Progenitor cell of endocrine pancreas (in vitro differentiated cells): ENCODE measurements at regions not wholly inside any gene's neighbourhood (a gene's known extent, or its start where the extent isn't known, plus 50 kb on each side); places are given as distances from the start of the nearest gene placed in this dataset.
"Not testable (repeated sequence)": the region's sequence is repeated elsewhere in the genome, so short reads cannot be mapped to it uniquely, and the experiment has no call there.

Source experiments
- DNase-seq: peaks from one replicate; pipeline ENCODE4 v3.0.0; 2021; ENCODE audit warnings: low spot score; ENCODE audit not compliant: unreplicated experiment
- H3K27ac Mint-ChIP-seq: 2 replicates; pipeline ENCODE4 v1.8.0; 2021; ENCODE audit warnings: mild to moderate bottlenecking, moderate library complexity, mixed read lengths
- H3K27me3 Mint-ChIP-seq: 2 replicates; pipeline ENCODE4 v1.8.0; 2021; ENCODE audit warnings: mixed read lengths
- H3K36me3 Mint-ChIP-seq: 2 replicates; pipeline ENCODE4 v1.8.0; 2022; ENCODE audit warnings: mixed read lengths; ENCODE audit not compliant: insufficient read depth
- H3K4me1 Mint-ChIP-seq: 2 replicates; pipeline ENCODE4 v1.8.0; 2021; ENCODE audit warnings: low read depth, mixed read lengths
- H3K4me3 Mint-ChIP-seq: 2 replicates; pipeline ENCODE4 v1.8.0; 2021; ENCODE audit warnings: low read depth, mild to moderate bottlenecking, moderate library complexity, mixed read lengths
- H3K9me3 Mint-ChIP-seq: 2 replicates; pipeline ENCODE4 v1.8.0; 2021; ENCODE audit warnings: low read depth, mixed read lengths
- CTCF ChIP-seq: fragments of 200-600 bp; sonication (generic); IDR thresholded peaks from one replicate; pipeline ENCODE4 v1.5.0; 2021; ENCODE audit warnings: antibody characterized with exemption, mild to moderate bottlenecking; ENCODE audit not compliant: unreplicated experiment

GRCh38 chr3:87828046-87828445 is 230.8 kb downstream of the CGGBP1 start:
- Mint-ChIP-seq H3K27me3 (no peaks in the 10 kb centered on the region), H3K36me3 (no peaks in the 10 kb centered on the region), H3K4me1 (peaks cover 4% of the 10 kb centered on the region), H3K9me3 (no peaks in the 10 kb centered on the region), H3K27ac (no peak overlapping the region), H3K4me3 (no peak overlapping the region)
- TF ChIP-seq CTCF: no peak
- DNase-seq: no peak

GRCh38 chr3:87822563-87822962 is 236.2 kb downstream of the CGGBP1 start:
- Mint-ChIP-seq H3K27me3 (no peaks in the 10 kb centered on the region), H3K9me3 (no peaks in the 10 kb centered on the region), H3K27ac (no peak overlapping the region), H3K4me1 (no peaks in the 10 kb centered on the region), H3K4me3 (no peak overlapping the region), H3K36me3 (no peaks in the 10 kb centered on the region)
- no peak for TF ChIP-seq CTCF
- DNase-seq: no peak

- H3K36me3 Mint-ChIP-seq, H3K4me3 Mint-ChIP-seq, H3K27ac Mint-ChIP-seq, DNase-seq, H3K9me3 Mint-ChIP-seq, H3K27me3 Mint-ChIP-seq, H3K4me1 Mint-ChIP-seq: not testable (repeated sequence)
Measured at GRCh38 chr3:87813503-87813902, 245.3 kb downstream of the CGGBP1 start.

GRCh38 chr3:87811953-87812352 is 246.9 kb downstream of the CGGBP1 start:
- peaks cover 3% of the 10 kb centered on the region for H3K9me3 Mint-ChIP-seq

GRCh38 chr3:87810452-87811016 is 248.3 kb downstream of the CGGBP1 start:
- H3K4me3 Mint-ChIP-seq: no peak overlapping the region

More at GRCh38 chr3:87811953-87812352, 246.9 kb downstream of the CGGBP1 start:
- Mint-ChIP-seq H3K36me3 (no peaks in the 10 kb centered on the region), H3K27ac (no peak overlapping the region), H3K4me3 (no peak overlapping the region), H3K27me3 (no peaks in the 10 kb centered on the region), H3K4me1 (no peaks in the 10 kb centered on the region)
- DNase-seq: no peak
- TF ChIP-seq CTCF: no peak

More at GRCh38 chr3:87810452-87811016, 248.3 kb downstream of the CGGBP1 start:
- no peak for TF ChIP-seq CTCF
- peaks cover 3% of the 10 kb centered on the region for H3K9me3 Mint-ChIP-seq
- no peaks in the 10 kb centered on the region for H3K27me3 Mint-ChIP-seq
- no peaks in the 10 kb centered on the region for H3K4me1 Mint-ChIP-seq
- no peaks in the 10 kb centered on the region for H3K36me3 Mint-ChIP-seq
- no peak for DNase-seq
- no peak overlapping the region for H3K27ac Mint-ChIP-seq
